OCI-M2 (cell line): ENCODE measurements at regions not wholly inside any gene's neighbourhood (a gene's known extent, or its start where the extent isn't known, plus 50 kb on each side); places are given as distances from the start of the nearest gene placed in this dataset.
"Not testable (repeated sequence)": the region's sequence is repeated elsewhere in the genome, so short reads cannot be mapped to it uniquely, and the experiment has no call there.

ENCODE experiments used
- DNase-seq: peaks from one replicate; lab custom pipeline; 2025; ENCODE audit not compliant: unreplicated experiment; lab: John Stamatoyannopoulos, UW

DNA sequence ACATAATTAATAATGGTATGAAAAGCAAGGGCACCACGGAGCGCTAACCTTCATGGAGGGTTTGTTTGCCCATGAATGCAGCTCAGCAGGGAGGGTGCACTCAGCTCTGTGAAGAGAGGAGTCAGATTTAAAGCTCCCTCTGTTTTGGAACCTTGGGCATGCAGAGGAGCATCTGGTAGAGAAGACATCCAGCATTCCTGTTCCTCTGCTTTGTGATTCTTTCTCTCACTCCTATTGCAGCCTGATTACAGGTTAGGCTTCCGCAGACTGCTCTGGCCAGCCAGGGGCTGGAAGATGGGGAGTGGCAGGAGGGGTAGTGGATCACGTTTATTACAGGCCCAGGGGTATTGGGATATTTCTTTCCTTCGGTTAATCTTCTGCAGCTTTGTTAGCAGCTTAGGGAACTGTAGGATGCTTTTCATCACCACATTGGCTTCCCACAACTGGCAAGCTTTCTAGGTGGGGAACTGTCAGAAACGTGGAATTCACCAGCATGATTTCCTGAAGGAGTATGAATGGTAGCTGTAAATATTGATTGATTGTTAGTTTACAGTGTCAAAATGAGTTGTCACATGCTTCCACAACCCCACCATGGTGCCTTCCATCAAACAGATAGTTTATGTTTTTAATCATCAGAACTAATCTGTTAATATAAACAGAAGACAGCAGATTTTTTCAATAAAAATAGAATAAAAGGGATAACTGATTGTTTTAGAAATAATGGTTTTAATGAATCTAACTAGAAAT lies 201.1 kb downstream of the VAPA start:
- no peak for DNase-seq

DNA sequence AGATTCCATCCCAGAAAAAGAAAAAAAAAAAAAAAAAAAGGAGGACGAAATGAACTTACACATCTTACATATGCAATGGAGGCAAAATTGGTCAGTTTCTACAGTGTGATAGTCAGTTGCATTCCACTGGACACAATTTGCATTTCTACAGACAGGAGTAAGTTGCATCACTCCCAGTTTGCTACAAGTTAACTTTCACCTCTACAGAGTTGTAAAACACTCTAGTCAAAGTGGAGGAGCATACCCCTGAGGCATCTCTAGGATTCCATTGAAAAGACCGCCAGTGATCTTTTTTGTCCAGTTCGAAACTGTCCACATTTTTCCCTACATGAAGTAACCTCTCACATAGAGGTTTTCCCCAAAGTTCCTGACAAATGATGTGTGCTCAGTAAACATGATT lies 202.8 kb downstream of the VAPA start:
- DNase-seq: no peak

DNA sequence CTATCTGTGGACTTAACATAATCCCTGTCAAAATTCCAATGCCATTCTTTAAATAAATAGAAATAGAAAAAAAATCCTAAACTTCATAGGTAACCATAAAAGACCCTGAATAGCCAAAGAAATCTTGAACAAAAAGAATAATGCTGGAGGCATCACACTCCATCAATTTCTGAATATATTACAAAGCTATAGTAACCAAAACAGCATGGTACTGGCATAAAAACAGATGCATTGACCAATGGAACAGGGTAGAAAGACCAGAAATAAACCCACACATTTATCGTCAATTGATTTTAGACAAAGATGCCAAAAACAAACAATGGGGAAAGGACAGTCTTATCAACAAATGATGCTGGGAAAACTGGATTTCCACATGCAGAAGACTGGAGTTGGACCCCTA lies 205.7 kb downstream of the VAPA start:
- DNase-seq: no peak

DNA sequence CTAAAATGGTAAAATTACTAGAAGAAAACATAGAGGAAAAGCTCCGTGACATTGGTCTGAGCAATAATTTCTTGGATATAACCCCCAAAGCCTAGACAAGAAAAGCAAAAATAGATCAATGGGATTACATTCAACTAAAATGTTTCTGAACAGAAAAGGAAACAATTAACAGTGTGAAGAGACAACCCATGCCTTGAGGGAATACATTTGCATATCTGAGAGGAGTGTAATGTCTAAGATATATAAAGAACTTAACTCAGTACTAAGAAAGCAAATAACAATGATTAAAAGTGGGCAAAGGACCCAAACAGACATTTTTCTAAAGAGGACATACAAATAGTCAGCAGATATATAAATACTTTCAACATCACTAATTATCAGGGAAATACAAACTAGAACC lies 206.2 kb downstream of the VAPA start:
- no peak for DNase-seq

DNA sequence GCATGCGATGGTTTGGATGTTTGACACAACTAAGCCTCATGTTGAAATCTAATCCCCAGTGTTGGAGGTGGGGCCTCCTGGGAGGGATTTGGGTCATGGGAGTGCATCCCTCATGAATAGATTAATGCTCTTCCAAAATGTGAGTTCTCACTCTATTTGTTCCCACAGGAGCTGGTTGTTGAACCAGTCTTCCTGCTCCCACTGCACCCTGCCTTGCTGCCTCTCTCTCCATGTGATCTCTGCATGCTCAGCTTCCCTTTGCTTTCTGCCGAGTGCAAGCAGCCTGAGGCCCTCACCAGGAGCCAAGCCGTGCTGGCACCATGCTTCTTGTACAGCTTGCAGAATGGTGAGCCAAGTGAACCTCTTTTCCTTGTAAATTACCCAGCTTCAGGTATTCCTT lies 206.8 kb downstream of the VAPA start:
- no peak for DNase-seq

DNA sequence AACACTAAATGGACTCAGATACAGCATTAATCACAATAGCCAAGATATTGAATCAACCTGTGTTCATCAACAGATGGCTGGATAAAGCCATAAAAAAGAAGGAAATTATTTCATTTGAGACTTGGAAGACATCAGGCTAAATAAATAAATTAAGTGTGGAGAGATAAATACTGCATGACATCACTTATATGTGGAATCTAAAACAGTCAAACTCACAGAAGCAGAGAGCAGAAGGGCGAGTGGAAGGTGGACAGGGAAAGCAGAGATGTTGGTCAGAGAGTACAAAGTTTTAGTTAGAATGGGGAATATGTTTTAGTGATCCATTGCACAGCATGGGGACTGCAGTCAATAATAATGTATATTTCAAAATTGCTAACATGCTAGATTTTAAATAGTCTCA lies 207.2 kb downstream of the VAPA start:
- DNase-seq: no peak

DNA sequence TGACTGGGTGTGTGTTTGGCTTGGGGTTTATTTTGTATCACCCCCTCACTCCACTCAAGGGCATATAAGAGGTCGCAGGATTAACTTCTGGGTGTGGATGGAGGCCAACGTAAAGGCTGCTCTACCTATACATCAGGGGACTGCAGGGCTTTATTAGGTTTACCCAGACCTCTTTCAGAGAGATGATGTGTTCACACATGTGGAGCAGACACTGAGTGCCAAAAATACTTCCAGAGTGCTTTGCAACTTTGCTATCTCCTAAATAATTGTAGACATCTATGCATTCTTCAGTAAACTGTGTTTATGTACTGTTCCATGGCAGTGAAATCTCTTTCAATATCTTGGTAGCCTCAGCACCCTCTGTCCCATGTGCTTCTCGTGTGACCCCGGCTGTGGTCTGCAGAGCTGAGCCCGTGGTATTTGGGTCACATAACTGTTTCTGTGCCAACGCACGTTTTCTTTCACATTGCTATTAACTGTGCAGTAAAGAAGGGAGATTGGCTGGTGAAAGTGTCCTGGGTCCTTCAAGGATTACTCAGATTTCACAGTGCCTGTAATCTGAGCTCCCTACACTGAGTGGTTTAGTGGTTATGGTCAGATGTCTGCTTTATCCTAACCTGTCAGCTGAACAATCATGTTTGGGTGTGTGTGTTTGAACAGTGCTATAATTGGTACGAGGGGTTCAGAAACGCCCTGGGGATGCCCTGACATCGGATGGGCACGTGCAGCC lies 208.1 kb downstream of the VAPA start:
- DNase-seq: no peak

DNA sequence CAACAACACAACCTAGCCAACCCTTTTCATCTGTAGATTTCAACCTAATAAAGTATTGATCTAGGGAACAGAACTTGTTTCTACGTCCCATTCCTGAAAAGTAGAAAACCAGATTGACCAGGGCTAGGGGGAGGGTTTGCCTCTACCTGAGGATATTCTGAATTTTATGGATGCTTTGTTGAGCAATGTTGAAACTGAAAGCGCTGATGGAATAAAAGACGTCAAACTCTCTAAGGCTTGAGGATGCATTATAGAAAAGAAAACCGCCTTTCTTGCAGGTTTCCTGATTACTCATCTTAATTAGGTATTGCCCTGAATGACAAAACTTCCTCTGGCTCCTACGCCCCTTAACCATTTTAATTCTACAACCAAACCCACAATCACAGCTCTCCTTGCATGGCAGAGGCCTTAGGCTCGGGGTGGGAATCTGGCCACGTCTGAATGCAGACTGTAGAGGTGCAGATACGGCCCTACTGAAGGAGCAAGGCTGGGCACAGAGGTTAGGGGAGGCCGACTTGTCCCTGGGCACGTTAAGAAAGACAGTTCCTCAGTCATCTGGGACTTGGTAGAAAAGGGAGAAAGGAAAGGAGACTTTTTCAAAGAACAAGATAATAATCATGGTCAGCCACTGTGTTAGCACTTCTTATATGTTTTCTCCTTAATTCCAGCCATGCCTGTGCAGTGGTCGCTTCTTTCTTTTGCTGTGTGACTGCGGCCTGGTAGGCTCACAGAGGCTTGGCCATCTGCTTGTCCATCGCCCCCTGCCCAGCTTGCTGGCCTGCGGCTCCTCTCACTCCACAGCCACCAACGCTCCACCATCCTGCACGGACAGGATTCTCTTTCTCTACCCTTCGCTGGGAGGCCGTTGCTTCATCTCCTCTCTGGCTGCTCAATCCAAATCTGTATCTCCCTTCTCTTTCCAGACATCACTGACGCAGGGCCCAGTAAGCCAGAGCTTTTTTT lies 209.5 kb downstream of the VAPA start:
- DNase-seq: no peak

DNA sequence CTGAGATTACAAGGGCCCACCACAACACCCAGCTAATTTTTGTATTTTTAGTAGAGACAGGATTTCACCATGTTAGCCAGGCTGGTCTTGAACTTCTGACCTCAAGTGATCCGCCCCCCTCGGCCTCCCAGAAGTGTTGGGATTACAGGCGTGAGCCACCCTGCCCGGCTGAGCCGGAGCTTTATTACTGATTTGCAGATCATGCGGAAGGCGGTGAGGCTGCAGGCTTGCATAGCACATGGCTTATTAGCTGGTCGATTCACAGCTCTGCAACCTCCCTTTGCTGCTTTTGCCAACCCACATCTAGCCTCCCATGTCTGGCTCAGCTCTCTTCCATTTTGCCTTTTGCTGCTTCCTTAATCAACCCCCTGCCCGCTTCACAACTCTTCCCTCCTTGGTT lies 210.3 kb downstream of the VAPA start:
- DNase-seq: no peak

DNA sequence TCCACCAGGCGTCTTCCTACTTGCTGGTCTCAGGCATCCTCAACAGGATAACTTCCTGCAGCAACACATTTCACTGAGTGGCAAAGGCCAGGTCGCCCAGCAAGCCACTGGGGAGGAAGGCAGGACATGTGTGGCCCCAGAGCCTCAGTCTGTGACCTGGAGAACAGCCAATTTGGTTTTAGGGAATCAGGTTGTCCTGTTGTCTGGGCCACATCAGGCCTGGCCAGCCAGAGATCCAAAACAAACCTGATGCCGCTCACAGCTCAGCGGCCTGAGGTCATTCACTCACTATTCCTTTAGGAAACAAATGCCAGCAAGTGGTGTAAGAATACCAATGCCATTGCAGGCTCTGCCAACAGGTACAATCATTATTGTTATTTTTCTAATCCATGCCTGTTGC lies 210.7 kb downstream of the VAPA start:
- DNase-seq: no peak

DNA sequence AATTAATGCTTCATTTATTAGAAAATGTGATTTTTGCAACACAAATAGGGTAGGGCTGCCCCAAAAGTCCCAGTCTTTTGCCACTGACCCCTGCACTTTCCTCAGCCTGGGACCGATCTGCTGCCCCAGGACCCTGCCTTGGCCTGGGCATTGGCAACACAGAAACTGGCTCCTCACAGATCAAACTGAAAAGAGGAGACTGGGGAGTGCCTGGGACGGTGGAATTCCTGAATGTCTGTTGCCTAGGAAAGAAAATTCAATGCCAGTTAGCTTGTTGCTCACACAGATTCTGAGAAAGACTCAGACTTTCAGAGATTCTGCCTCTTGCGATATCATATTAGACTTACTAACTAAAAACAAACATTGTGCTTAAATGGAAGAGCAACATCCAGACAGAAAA lies 211.2 kb downstream of the VAPA start:
- no peak for DNase-seq

DNA sequence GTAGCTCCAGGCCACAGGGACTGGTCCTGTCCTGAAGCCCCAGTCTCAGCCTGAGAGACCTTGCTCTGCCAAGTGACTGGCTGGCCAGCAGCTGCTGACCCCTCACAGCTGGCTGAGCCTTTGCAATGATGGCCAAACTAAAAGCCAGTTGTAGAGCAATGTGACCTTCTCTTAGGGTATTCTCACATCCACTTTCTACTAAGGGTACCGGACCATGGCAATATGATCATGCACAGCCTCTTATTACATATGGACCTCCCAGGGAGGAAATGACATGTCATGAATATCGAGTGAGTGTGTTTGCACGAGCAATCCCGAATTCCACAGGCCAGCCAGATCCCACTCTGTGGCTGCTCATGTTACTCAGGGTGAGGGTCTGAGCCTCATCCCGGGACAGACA lies 213.9 kb downstream of the VAPA start:
- DNase-seq: no peak

DNA sequence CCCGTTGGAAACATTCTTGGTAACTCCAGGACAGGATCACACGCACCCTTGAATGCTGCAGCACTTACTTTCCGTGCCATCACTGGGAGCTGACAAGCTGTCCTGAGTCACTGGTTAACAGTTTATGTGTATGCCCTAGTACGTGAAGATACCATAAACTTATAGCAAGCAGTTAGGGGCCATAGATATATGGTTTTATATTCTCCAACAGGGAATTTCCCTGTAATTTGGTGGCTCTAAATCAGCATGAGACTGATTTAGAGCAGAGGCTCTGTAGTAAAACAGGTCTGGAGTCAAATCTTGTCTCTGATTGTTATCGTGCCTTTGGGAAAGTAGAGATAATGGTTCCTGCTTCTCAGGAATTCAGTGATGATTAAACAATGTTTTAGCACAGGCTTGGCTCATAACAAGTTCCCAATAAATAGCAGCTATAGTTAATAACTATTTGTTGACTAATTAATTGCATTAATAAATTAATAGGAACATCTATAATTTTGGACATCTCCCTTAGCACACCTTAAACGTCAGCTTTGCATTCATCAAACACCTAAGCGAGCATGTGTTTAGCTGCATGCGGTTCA lies 215.2 kb downstream of the VAPA start:
- DNase-seq: no peak

DNA sequence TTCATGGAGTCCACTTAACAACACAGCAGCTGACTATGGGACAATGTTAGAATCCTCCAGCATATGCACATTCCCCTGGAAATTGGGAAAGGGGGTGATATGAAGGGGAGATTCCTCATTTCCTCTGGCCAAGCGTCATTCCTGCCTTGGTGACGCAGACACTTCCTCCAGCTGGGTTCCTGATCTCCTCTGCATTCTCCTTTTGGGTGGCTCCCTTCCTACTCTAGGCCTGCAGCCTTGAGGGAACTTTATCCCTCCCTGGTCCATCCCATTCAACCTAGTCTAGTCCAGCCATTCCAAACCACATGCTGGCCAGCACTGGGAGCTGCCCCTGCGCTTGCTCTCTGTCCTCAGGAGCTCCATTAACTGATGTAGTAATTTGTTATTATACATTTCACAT lies 216.8 kb downstream of the VAPA start:
- DNase-seq: no peak

DNA sequence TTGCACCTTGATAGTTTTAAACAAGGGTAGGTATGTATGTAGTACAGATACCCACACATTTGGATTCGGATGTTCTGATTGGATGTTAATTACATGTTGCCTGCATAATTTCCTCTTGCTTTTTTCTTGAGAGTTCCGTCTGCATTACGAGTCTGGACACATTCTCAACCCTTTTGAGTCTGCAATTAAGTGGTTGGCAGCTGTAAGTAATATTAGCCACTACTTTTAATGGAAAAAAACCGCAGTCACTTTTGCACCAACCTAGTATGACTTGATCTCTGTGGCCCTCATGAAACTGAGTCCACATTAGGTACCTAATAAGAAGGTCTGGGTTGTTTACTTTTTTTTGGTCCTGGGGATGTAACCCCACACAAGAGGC lies 217.3 kb downstream of the VAPA start:
- DNase-seq: no peak

DNA sequence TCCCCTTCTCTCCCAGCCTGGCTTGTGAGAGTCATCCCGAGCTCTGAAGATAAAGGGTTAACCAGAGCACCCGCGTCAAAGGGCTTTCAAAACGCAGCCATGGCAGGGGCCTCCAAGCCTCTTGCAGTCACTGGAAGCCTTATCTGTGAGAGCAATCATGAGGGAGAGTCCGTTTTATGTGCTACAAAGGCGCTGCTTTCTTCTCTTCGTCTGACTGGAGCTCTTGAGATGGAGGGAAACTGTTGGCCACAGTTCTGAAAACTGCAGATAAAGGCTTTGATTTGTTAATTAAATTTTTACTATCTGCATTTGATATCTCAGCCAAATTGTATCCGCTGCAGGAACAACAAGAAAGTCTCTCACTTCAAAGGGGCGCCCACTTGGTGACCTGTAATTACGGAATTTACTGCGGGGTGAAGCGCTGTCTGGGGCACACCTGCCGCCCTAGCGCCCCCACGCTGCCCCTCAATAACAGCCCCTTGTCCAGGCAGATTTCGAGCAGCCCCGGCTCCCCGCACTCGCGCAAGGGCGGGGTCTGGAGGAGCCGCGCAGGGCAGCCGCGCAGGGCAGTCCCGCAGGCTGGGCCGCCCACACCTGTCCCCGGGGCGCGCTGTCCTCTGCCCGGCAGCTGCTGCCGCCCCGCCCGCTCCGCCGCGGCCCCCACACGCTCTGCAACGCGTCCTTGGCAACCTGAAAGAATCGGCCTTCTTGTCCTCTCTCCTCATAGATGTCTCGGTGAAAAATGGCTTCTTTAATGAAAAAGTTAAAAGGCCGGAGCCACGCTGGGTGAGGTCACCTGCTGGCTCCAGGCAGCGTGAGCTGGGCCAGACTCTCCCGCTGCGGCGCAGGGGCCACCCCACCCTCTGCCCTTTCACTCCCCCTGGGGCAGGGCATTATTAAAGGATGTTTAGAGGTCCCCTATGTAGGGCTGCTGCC lies 217.9 kb downstream of the VAPA start:
- DNase-seq: no peak

DNA sequence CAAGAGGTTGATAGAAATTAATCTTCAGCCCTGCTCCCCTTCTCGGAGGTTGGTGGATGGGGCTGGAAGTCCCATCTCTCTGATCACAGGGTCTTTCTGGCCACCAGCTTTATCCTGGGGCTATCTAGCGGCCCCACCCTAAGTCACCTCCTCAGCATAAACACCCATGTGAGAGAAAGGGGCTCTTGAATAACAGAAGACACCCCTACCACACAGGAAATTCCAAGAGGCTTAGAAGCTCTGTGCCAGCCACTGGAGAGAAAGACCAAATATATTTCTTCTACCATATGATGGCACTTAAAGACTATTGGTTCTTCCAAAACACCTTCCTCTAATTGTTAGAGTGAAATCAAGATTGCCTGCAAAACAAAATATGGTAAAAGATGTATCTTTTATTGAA lies 219.7 kb downstream of the VAPA start:
- no peak for DNase-seq

DNA sequence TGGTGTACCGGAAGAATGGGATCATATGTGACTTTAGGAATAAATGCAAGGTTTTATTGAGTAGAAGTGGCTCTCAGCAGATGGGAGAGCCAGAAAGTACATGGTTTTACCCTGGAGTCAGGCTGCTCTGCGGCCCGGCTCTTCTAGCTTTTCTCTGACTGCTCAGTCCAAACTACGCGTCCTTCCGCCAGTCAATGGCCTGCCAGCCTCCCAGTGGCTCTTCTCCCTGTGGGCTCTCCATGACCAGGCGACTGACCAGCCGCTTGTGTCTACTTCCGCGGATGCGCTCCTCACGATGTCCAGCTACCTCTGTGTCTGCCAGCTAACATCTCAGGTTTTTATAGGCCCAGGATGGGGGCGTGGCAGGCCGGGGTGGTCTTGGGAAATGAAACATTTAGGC lies 220.4 kb downstream of the VAPA start:
- no peak for DNase-seq

DNA sequence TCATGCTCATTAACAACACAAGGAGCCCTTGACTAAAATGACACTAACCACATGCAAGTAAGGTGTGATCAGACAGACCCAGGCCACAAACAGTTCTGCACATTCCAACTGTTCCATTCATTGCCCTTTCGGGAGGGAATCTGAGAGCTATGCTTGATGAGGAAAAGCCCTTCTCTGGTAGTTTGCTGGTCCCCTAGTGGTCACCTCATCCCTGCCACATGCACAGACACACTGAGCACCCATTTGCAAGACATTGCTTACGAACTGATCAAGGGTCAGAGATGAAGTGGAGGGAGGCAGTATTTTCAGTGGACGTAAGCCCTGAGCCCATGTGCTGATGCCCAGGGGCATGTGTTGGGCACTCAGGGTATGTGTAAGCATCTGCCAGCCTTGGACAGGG lies 220.9 kb downstream of the VAPA start:
- DNase-seq: not testable (repeated sequence)

DNA sequence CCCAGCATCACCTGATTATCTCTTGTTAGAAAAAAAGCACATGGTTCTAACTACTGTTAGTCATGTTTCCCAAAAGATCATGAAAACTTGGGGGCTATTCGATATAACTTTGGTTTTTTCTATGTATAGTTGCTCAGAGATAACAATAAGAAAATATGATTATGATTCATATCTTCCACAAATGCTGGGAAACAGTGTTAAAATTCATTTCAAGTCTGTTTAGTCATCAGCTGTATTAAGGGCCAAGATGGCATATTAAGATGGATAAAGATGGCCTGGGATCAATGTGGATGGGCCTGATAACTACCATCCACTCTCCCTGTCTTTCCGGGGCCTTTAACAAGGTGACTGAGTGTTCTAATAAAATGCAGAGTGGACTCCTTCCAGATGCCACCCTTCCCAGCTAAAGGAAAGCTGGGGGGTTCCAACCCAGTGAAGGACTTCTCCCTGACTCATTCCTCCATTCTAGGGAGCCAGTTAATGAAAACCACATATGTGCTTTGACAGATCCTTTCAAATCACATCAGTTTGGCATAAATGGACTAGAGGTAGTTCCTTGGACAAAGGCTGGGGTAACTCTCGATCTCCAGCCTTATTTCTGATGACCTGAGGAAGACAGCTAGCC lies 221.6 kb downstream of the VAPA start:
- DNase-seq: no peak
